Ovary (tissue), 3 donors: ENCODE measurements at regions not wholly inside any gene's neighbourhood (a gene's known extent, or its start where the extent isn't known, plus 50 kb on each side); places are given as distances from the start of the nearest gene placed in this dataset.

Experiments
- CTCF ChIP-seq, 3 donors: fragments of 450-650 bp in 2 of 3; fragments of 200-600 bp in 1 of 3; IDR thresholded peaks; one replicate each; pipeline versions ENCODE4 v1.5.1 to v1.8.0; 2016 to 2022; ENCODE audit warnings: antibody characterized with exemption in 3 of 3, mild to moderate bottlenecking in 1 of 3
- EP300 ChIP-seq: sonication (generic); formaldehyde crosslinking; IDR thresholded peaks from one replicate; pipeline ENCODE4 v1.6.1; 2017; ENCODE audit warnings: antibody characterized with exemption
- POLR2A ChIP-seq: fragments of 450-650 bp; IDR thresholded peaks from one replicate; pipeline ENCODE4 v1.6.1; 2017; ENCODE audit warnings: antibody characterized with exemption, mild to moderate bottlenecking, moderate library complexity
- donor health status: DM: no; HTN: no; CAD: no.

- no peak for TF ChIP-seq POLR2A
- TF ChIP-seq CTCF (IDR thresholded peaks at IDR 0.05) = no peak
- no peak for TF ChIP-seq EP300
Observed at GRCh38 chr5:173782671-173783101, 105.5 kb upstream of the CPEB4 start.
